GM19452 (cell line): ENCODE measurements at regions not wholly inside any gene's neighbourhood (a gene's known extent, or its start where the extent isn't known, plus 50 kb on each side); places are given as distances from the start of the nearest gene placed in this dataset.
A peak's percentile ranks its signal among the peaks of the same experiment; 100 is the strongest.

Experiments used
- ATAC-seq: cut with Tn5 transposase; IDR thresholded peaks from one replicate; pipeline ENCODE4 v1.9.1; 2021; ENCODE audit not compliant: unreplicated experiment

DNA sequence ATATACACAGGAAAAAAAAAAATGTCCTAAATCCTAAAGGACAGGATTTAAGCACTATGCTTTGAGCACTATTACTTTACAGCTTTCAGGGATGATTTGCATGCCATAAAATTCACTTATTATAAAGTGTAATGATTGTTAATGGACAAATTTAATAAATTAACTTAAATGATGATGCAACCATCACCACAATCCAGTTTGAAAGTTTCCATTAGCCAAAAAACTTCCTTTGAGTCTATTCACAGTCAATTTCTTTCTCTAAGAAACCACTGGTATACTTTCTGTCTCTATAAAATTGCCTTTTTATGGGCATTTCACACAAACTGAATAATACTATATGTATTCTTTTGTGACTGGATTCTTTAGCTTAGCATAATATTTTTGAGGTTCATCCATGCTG, 111.1 kb upstream of the RIOK3 start:
- ATAC-seq = no peak

GRCh38 chr18:23342506-23342905, 110.6 kb upstream of the RIOK3 start:
- ATAC-seq = no peak

DNA sequence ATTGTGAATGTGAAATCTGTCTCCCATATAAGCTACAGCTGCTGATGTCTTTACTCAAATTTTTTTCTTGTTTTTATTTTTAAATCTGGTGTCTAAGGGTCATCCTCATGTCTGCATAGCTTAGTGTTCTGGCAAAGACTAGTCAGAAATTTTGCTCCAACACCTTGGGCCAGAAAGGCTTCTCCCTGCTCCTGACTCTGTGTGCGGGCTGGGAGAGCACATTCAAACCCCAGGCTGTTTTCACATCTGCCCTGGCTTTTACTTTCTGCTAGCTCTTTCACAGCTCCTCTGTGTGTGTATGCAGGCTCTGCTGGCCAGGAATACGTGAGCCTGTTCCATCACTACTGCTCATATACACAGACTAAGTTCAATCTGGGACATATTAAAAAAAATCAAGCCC, 102.9 kb upstream of the RIOK3 start:
- ATAC-seq = no peak

DNA sequence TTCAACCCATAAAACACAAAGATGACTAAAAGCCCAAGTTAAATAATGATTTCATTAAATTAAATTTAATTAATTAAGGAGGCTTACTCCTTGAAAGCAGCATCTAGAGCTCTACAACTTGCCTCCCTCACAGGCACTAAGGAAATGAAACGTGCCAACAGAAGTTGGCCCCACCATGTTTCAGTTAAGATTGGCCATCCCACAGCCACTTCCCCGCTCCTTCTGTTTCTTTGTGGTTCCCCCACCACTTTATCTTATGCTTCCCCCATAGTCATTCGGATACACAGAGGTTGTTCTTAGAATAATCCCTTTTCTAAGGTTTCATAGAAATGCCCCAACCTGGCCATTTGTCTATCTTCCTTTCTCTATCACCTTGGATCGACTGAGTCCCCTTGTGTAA, 101.6 kb upstream of the RIOK3 start:
- no peak for ATAC-seq

DNA sequence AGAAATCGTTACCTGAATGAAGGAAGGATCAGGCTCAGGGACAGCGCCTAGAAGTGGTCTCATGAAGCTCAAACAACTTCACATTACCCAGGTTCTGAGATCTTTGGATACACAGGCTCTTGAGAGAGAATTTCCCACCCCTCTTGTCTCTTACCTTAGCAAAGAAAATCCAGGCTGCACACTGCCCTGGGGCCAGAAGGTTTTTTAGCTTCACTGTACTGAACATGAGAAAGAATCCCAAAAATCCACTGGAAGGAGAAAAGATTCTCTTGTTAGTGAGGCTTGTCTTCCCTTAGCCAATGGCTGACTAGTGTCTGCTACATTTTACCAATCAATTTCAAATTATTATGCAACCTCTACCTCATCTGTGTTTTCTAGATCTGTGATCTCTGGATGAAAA, 101.0 kb upstream of the RIOK3 start:
- no peak for ATAC-seq

- ATAC-seq = peak; percentile 45
These were observed 99.6 kb upstream of the RIOK3 start for GRCh38 chr18:23353459-23353858.

DNA sequence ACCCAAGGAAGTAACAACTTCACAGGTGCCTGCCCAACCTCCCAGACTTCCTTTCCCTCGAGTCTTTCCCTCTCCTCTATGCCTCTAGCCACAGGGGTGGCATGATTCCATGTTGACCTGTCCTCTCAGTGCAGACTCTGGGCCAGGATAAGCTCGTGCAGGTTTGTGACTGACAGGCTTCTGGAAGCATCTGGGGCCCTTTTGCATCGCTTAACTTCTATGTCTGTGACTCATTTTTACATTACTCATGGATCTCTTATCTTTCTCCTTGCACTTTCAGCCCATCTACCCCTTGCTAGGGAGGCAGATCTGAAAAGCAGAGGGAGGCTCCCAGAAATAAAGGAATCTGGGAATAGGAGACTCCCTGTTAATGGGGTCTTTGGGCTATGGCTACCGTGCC, 98.5 kb upstream of the RIOK3 start:
- ATAC-seq = no peak

DNA sequence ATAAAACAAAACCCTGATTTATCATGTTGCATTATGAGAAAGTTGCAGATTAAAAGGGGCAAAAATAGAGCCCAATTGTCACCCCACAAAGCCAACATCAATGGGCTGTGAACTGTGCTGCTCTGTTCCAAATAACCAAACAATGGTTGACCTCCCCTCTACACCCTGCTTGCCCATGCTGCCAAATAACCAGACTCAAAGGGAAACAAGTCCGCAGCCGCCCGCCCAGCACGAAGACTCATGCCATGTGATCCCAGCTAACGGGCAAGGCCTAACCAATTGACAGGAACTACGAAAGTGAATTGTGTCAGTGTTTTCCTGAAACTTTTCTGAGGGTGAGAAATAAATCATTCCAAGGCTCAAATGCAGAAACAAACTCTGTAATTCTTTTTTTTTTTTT, 97.9 kb upstream of the RIOK3 start:
- ATAC-seq = no peak

- no peak for ATAC-seq
These were observed 96.7 kb upstream of the RIOK3 start for GRCh38 chr18:23356424-23356823.

DNA sequence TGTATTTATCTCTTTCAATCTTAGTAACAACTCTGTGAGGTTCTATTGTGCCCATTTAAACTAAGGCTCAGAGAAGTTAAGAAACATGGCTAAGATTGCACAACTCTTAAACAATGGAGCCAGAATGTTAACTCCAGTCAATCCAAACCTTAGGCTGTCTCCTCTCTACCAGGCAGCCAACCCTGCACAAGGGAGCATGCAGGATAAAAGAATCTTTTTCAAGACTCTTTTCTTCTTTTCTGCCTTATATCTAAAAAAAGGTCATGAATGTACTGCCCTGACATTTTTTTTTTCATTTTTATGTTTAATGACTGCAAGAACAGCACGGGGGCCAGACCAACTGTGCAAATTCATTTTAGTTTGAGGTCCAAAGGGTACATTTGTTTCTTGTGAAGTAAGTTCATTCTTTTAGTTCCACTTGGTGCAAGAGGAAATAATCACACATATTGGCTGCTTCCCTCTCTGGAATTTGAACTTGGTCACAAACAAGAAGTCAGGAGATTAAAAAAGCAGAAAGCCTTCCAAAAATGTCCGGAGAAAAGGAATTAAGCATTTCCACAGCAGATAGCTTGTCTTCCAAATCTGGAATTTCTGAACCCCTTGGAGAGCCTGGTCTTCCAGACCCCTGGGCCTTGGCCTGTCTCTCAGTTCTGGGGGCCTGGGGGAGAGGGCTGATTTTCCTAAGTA, 96.0 kb upstream of the RIOK3 start:
- no peak for ATAC-seq

DNA sequence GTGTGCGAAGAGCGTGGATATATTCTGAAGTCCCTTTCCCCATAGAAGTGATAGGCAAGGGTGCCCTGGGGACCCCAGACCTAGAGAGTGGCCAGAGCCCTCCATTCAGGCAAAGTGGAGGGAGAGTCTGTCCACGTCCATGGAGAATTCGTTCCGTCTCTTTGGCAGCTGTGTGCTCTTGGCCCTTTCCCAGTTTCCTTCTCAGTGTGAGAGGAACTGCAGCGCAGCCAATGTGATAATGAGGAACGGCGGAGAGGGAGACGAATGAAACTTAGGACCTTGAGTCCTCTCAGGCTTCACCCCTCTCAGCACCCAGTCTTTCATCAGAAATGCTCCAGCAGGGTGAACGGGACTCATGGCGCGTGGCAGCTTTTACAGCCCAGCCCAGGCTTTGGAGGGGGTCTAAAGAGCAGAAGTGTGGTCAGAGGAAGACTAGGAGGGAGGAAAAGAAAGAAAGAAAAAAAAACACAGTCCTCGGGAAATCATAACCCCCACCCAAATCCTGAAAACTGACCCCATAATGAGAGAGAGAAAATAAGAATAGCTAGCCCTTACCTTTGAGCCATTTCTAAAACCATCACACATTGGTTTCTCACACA, 95.0 kb upstream of the RIOK3 start:
- no peak for ATAC-seq

GRCh38 chr18:23359421-23359820, 93.7 kb upstream of the RIOK3 start:
- no peak for ATAC-seq

DNA sequence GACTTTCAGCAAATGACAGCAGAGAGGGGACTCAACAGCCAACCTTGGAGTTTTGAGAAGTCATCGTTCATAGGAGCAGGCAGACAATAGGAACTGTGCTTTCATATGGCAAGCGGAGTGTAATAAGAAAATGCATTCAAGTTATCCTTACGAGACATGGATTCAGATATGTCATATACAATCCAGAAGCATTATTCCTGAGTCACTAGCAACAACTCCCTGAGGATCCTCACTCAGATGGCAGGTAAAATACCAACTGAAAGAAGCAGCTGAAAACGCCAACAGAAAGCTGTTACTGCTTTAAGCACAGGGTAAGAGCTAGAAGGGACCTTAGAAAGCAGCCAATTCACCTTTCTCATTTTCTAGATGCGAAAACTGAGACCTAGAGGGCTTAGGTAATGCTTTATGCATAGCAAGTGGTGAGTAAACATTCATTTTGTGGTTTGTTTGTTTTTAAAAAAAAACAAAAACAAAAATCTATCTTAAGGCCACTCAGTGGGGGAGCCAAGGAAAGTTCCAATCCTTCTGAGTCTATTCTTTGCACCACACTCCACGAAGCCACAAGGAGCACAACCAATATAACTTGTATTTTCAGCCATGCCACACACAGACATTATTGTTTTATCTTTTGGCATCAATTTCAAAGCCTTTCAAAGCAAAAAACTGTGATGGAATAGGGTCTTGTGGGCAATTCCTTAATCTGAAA, 89.1 kb upstream of the RIOK3 start:
- no peak for ATAC-seq

- ATAC-seq = no peak
These were observed 87.5 kb upstream of the RIOK3 start for GRCh38 chr18:23365602-23366001.

DNA sequence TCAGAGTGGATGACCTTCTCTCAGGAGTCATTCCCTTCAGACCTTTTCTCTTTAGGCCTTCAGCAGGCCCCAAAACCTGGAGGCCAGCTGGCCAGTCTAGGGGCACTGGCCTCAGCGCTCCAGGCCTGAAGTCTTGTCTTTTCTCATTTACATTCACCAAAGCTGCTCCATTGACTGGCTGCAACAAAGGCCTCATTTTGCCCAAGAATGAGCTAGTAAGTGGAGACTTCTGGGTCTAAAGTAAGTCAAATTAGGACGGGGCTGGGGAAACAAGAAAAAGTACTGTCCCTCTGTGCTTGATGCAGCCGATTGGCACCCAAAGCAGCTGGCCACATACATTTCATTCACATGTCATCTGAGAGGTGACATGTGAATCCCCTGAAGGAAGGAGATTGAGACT, 83.8 kb upstream of the RIOK3 start:
- no peak for ATAC-seq

DNA sequence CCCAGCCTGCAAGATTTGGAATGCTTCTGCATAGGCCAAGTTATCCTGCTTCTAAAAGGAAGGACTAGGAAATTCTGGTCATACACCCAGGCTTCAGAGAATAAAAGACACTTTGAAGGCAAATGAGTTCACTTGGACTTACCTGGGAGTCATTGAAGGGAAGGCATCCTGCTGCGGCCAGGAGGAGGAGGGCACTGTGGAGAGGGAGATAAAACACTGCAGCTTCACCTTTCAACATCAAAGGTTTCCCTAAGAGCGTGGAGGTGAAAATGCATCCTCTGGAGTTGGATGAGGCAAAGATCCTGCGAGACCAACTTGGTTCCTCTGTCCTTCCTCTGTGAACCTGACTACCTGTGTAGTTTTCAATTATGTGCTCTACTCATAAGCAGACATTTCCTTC, 79.5 kb upstream of the RIOK3 start:
- ATAC-seq = no peak

- ATAC-seq = no peak
These were observed 75.3 kb upstream of the RIOK3 start for GRCh38 chr18:23377669-23378301.

DNA sequence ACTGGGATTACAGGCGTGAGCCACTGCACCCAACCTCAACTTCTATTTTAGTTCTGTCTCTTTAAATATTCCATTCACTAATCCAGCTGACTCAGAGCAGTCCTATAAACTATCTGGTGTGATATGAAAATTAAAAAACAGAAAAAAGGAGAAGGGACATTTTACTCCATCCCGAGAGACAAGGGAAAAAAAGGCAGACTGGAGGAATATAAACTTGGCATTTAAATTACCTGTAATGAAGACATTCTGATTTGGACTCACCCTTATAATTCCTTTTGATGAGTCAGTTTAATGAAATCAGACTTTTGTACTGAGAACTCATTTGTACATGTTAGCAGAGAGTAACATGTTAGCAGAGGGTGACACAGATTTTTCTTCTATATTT, 74.8 kb upstream of the RIOK3 start:
- ATAC-seq = no peak

DNA sequence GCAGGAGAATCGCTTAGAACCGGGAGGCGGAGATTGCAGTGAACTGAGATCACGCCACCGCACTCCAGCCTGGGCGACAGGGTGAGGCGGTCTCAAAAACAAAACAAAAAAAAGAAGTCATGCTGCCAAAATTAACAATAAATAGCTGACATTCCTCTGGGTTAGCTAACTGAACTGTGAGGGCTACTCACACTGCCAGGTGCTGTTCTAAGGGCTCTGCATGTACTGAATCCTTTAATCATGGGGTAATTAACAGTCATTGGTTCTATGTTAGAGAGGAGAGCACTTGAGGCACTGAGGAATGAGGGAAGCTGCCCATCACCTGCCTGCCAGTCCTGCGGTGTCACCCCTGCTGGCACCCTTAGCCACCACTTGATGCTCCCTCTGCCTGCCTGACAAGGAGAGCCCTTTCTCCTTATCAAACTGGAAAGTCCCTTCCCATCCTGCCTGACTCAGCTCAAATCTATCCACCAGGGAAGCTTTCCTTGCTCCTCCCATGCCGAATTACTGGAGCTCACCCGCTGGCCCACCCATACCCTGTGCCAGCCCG, 73.0 kb upstream of the RIOK3 start:
- ATAC-seq = no peak

- no peak for ATAC-seq
These were observed 72.3 kb upstream of the RIOK3 start for GRCh38 chr18:23380817-23381216.

GRCh38 chr18:23383494-23383893, 69.6 kb upstream of the RIOK3 start:
- no peak for ATAC-seq
